Activated CD4-positive, alpha-beta T cell treated with anti-CD3 and anti-CD28 coated beads, Interleukin-2, amount 10 ng/mL, durations not matched to agents 7 days and 5 days (primary cell): ENCODE measurements at regions not wholly inside any gene's neighbourhood (a gene's known extent, or its start where the extent isn't known, plus 50 kb on each side); places are given as distances from the start of the nearest gene placed in this dataset.
"Not testable (repeated sequence)": the region's sequence is repeated elsewhere in the genome, so short reads cannot be mapped to it uniquely, and the experiment has no call there.

Experiments
- CTCF ChIA-PET: fragments of 350-600 bp; sonication (Branson Sonifier 250); formaldehyde crosslinking; loops from one replicate; lab custom pipeline; 2021; ENCODE audit warnings: antibody characterized with exemption; lab: Charles Lee
- POLR2A ChIA-PET: fragments of 350-600 bp; sonication (Branson Sonifier 250); formaldehyde crosslinking; loops from one replicate; lab custom pipeline; 2021; ENCODE audit warnings: antibody characterized with exemption; lab: Charles Lee
- DNase-seq: peaks from one replicate; pipeline ENCODE4 v3.0.0-alpha.2; 2020
- H3K27ac Mint-ChIP-seq: one replicate; pipeline ENCODE4 v1.8.0; 2021; ENCODE audit warnings: mild to moderate bottlenecking, moderate library complexity, mixed read lengths
- H3K27me3 Mint-ChIP-seq: one replicate; pipeline ENCODE4 v1.8.0; 2021; ENCODE audit warnings: mixed read lengths
- H3K36me3 Mint-ChIP-seq: one replicate; pipeline ENCODE4 v1.8.0; 2021; ENCODE audit warnings: low read depth, mixed read lengths
- H3K4me1 Mint-ChIP-seq: one replicate; pipeline ENCODE4 v1.8.0; 2021; ENCODE audit warnings: mixed read lengths
- H3K4me3 Mint-ChIP-seq: one replicate; pipeline ENCODE4 v1.8.0; 2021; ENCODE audit warnings: mild to moderate bottlenecking, moderate library complexity, mixed read lengths
- H3K9me3 Mint-ChIP-seq: one replicate; pipeline ENCODE4 v1.8.0; 2021; ENCODE audit warnings: mixed read lengths

GRCh38 chrX:65841263-65841662 is 173.8 kb downstream of the MSN start:
- ChIA-PET POLR2A (no interaction called here), CTCF (no interaction called here)
- Mint-ChIP-seq H3K4me1 (peaks cover 5% of the 10 kb centered on the region), H3K4me3 (no peak overlapping the region), H3K36me3 (no peaks in the 10 kb centered on the region), H3K27me3 (no peaks in the 10 kb centered on the region), H3K9me3 (no peaks in the 10 kb centered on the region), H3K27ac (no peak overlapping the region)
- no peak for DNase-seq

- ChIA-PET CTCF (interaction anchor here (0.5 to 1.7 kb wide), 6 partner anchors 10 to 290 kb away, joined by 3 to 4 read pairs (median 3); no protein-coding TSS in a partner anchor), POLR2A (no interaction called here)
- Mint-ChIP-seq H3K27me3 (no peaks in the 10 kb centered on the region), H3K4me3 (no peak overlapping the region), H3K36me3 (no peaks in the 10 kb centered on the region), H3K4me1 (peaks cover 5% of the 10 kb centered on the region), H3K27ac (no peak overlapping the region), H3K9me3 (no peaks in the 10 kb centered on the region)
- no peak for DNase-seq
Measured at GRCh38 chrX:65838674-65839073, 171.2 kb downstream of the MSN start.

GRCh38 chrX:65837875-65838549 is 170.6 kb downstream of the MSN start:
- Mint-ChIP-seq H3K36me3 (no peaks in the 10 kb centered on the region), H3K27ac (no peak overlapping the region), H3K4me1 (peaks cover 5% of the 10 kb centered on the region), H3K27me3 (no peaks in the 10 kb centered on the region), H3K9me3 (no peaks in the 10 kb centered on the region), H3K4me3 (no peak overlapping the region)
- ChIA-PET POLR2A (no interaction called here), CTCF (interaction anchor here (1.0 to 1.7 kb wide), 4 partner anchors 16 to 91 kb away, joined by 3 to 4 read pairs (median 4); no protein-coding TSS in a partner anchor)
- DNase-seq, result no peak

- H3K27ac Mint-ChIP-seq, result no peak overlapping the region
- POLR2A ChIA-PET, result no interaction called here
- H3K36me3 Mint-ChIP-seq, result no peaks in the 10 kb centered on the region
- no peaks in the 10 kb centered on the region for H3K4me1 Mint-ChIP-seq
- no peak overlapping the region for H3K4me3 Mint-ChIP-seq
- no peak for DNase-seq
- no peaks in the 10 kb centered on the region for H3K9me3 Mint-ChIP-seq
- CTCF ChIA-PET, result no interaction called here
- no peaks in the 10 kb centered on the region for H3K27me3 Mint-ChIP-seq
Measured at GRCh38 chrX:65831268-65831667, 163.8 kb downstream of the MSN start.

- Mint-ChIP-seq H3K36me3 (no peaks in the 10 kb centered on the region), H3K9me3 (peaks cover 3% of the 10 kb centered on the region), H3K4me3 (no peak overlapping the region), H3K27ac (no peak overlapping the region), H3K27me3 (no peaks in the 10 kb centered on the region), H3K4me1 (no peaks in the 10 kb centered on the region)
- ChIA-PET CTCF (interaction anchor here (0.9 kb wide), 1 partner anchor 11 kb away, joined by 6 read pairs; no protein-coding TSS in a partner anchor), POLR2A (no interaction called here)
- no peak for DNase-seq
Measured at GRCh38 chrX:65828599-65828998, 161.1 kb downstream of the MSN start.

GRCh38 chrX:65825226-65825625 is 157.8 kb downstream of the MSN start:
- CTCF ChIA-PET, H3K36me3 Mint-ChIP-seq, POLR2A ChIA-PET, H3K27ac Mint-ChIP-seq, DNase-seq, H3K27me3 Mint-ChIP-seq, H3K9me3 Mint-ChIP-seq, H3K4me3 Mint-ChIP-seq: not testable (repeated sequence)
- peaks cover 12% of the 10 kb centered on the region for H3K4me1 Mint-ChIP-seq

GRCh38 chrX:65821721-65822496 is 154.5 kb downstream of the MSN start:
- Mint-ChIP-seq H3K4me3 (peak overlapping the region; percentile 62), H3K36me3 (peaks cover 4% of the 10 kb centered on the region), H3K4me1 (peaks cover 12% of the 10 kb centered on the region), H3K27ac (no peak overlapping the region), H3K27me3 (peaks cover 3% of the 10 kb centered on the region), H3K9me3 (peaks cover 4% of the 10 kb centered on the region)
- CTCF ChIA-PET, result interaction anchor here (0.5 to 1.2 kb wide), 3 partner anchors 8 to 118 kb away, joined by 3 to 4 read pairs (median 3); no protein-coding TSS in a partner anchor
- POLR2A ChIA-PET, result no interaction called here
- peak; percentile 11 for DNase-seq

GRCh38 chrX:65819983-65820382 is 152.5 kb downstream of the MSN start:
- H3K4me1 Mint-ChIP-seq, result peaks cover 12% of the 10 kb centered on the region
- CTCF ChIA-PET, H3K27me3 Mint-ChIP-seq, H3K9me3 Mint-ChIP-seq, POLR2A ChIA-PET, DNase-seq, H3K27ac Mint-ChIP-seq, H3K4me3 Mint-ChIP-seq, H3K36me3 Mint-ChIP-seq: not testable (repeated sequence)

GRCh38 chrX:65813245-65813644 is 145.8 kb downstream of the MSN start:
- POLR2A ChIA-PET, result no interaction called here
- peaks cover 4% of the 10 kb centered on the region for H3K36me3 Mint-ChIP-seq
- no peaks in the 10 kb centered on the region for H3K27me3 Mint-ChIP-seq
- no peaks in the 10 kb centered on the region for H3K4me1 Mint-ChIP-seq
- no peak for DNase-seq
- H3K27ac Mint-ChIP-seq, result no peak overlapping the region
- CTCF ChIA-PET, result interaction anchor here (1.2 kb wide), 1 partner anchor 9 kb away, joined by 3 read pairs; no protein-coding TSS in a partner anchor
- peaks cover 15% of the 10 kb centered on the region for H3K9me3 Mint-ChIP-seq
- no peak overlapping the region for H3K4me3 Mint-ChIP-seq

GRCh38 chrX:65811558-65812228 is 144.2 kb downstream of the MSN start:
- no peaks in the 10 kb centered on the region for H3K4me1 Mint-ChIP-seq
- H3K9me3 Mint-ChIP-seq, result peaks cover 15% of the 10 kb centered on the region
- no peak for DNase-seq
- CTCF ChIA-PET, result no interaction called here
- H3K27me3 Mint-ChIP-seq, result no peaks in the 10 kb centered on the region
- POLR2A ChIA-PET, result no interaction called here
- H3K27ac Mint-ChIP-seq, result no peak overlapping the region
- peaks cover 4% of the 10 kb centered on the region for H3K36me3 Mint-ChIP-seq
- H3K4me3 Mint-ChIP-seq, result no peak overlapping the region
